Keratinocyte (primary cell): ENCODE measurements at regions not wholly inside any gene's neighbourhood (a gene's known extent, or its start where the extent isn't known, plus 50 kb on each side); places are given as distances from the start of the nearest gene placed in this dataset.

Experiments used
- EZH2 ChIP-seq: IDR thresholded peaks from one replicate; pipeline ENCODE4 v1.6.1; 2012; ENCODE audit warnings: inconsistent platforms, mild to moderate bottlenecking, low read length, moderate library complexity
- TF ChIP-seq, protein P1 (sequence below), 3 experiments: IDR thresholded peaks in 1 of 3; conservative IDR thresholded peaks in 1 of 3; optimal IDR thresholded peaks in 1 of 3; 2 replicates in 2 of 3; 3 replicates in 1 of 3; pipeline versions ENCODE3 to v1.5.1; 2011; ENCODE audit warnings: low read length in 3 of 3, mild to moderate bottlenecking in 3 of 3, moderate library complexity in 2 of 3, control low read depth in 1 of 3, inconsistent platforms in 1 of 3; ENCODE audit not compliant: insufficient read depth in 2 of 3; ENCODE audit errors: extremely low read depth in 1 of 3

DNA sequence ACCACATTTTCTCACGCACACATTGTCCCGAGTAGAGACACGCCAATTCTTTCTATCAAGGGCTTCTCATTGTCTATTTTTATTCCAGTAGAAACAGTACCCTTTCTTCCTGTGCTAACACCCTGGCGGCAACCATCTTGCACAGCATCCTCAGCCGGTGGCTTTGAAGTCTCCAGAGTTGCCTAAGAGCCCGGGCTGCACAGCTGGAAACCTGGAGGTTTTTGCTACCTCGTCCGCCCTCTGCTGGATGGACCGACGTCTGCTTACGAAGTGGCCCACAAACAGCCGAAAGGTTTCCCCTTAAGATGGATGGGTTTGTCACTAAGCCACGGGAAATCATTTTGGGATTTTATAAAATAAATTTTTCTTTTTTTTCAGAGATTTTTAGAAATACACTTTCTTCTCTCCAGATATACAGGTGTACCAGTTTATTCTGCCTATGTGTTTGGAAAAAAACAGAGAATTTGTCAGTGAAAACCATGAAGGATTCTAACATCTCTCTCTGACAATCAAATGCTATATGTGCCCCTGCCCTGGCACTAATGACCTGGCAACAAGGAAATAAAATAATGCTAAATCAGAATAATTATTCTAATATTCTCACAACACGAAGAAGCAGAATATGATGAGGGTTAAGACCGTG lies 81.8 kb upstream of the FAM204A start:
- TF ChIP-seq, protein P1, sequence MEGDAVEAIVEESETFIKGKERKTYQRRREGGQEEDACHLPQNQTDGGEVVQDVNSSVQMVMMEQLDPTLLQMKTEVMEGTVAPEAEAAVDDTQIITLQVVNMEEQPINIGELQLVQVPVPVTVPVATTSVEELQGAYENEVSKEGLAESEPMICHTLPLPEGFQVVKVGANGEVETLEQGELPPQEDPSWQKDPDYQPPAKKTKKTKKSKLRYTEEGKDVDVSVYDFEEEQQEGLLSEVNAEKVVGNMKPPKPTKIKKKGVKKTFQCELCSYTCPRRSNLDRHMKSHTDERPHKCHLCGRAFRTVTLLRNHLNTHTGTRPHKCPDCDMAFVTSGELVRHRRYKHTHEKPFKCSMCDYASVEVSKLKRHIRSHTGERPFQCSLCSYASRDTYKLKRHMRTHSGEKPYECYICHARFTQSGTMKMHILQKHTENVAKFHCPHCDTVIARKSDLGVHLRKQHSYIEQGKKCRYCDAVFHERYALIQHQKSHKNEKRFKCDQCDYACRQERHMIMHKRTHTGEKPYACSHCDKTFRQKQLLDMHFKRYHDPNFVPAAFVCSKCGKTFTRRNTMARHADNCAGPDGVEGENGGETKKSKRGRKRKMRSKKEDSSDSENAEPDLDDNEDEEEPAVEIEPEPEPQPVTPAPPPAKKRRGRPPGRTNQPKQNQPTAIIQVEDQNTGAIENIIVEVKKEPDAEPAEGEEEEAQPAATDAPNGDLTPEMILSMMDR (optimal IDR thresholded peaks at IDR 0.05 in 1 of 3, IDR thresholded peaks at IDR 0.05 in 1 of 3, conservative IDR thresholded peaks at IDR 0.05 in 1 of 3; ENCODE audit: extremely low read depth in 1 of 3, insufficient read depth in 2 of 3, low read length in 3 of 3) = peak; percentile 82 to 92 (median 86)
- no peak for TF ChIP-seq EZH2
